ENCODE measurements at regions not wholly inside any gene's neighbourhood (a gene's known extent, or its start where the extent isn't known, plus 50 kb on each side); places are given as distances from the start of the nearest gene placed in this dataset.

DNA sequence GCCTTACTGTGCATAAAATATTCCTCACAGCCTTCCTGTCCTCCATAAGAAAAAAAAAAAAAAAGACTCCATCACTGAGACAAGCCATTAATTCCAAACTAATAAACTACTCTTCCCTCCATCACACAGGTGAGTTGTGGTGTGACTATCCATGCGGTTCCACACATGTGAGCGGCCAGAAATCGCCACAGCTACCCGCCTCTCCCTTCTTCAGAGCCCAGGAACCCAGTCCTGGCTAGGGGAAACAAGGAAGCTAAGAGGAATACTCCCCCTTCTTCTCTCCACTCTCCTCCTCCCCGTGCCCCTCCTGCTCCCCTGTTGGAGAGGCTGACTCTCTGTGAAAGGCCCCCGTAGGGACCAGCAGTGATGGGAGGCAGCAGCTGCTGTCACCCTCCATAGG, 128.6 kb upstream of the ARID1B start:
- H3K27me3 ChIP-seq (ENCODE audit: control insufficient read depth, insufficient read depth, low read length) = no peaks in the 10 kb centered on the region
- H3K36me3 ChIP-seq (ENCODE audit: control insufficient read depth, insufficient read depth, low read length) = no peaks in the 10 kb centered on the region
- no peak for DNase-seq (ENCODE audit: low read depth)
- TF ChIP-seq, protein P1, sequence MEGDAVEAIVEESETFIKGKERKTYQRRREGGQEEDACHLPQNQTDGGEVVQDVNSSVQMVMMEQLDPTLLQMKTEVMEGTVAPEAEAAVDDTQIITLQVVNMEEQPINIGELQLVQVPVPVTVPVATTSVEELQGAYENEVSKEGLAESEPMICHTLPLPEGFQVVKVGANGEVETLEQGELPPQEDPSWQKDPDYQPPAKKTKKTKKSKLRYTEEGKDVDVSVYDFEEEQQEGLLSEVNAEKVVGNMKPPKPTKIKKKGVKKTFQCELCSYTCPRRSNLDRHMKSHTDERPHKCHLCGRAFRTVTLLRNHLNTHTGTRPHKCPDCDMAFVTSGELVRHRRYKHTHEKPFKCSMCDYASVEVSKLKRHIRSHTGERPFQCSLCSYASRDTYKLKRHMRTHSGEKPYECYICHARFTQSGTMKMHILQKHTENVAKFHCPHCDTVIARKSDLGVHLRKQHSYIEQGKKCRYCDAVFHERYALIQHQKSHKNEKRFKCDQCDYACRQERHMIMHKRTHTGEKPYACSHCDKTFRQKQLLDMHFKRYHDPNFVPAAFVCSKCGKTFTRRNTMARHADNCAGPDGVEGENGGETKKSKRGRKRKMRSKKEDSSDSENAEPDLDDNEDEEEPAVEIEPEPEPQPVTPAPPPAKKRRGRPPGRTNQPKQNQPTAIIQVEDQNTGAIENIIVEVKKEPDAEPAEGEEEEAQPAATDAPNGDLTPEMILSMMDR (IDR thresholded peaks at IDR 0.05; ENCODE audit: insufficient read depth, low read depth, low read length) = no peak
- ChIA-PET CTCF (no interaction called here), POLR2A (no interaction called here)
- no peak overlapping the region for H3K4me3 ChIP-seq (ENCODE audit: low read depth, low read length)

DNA sequence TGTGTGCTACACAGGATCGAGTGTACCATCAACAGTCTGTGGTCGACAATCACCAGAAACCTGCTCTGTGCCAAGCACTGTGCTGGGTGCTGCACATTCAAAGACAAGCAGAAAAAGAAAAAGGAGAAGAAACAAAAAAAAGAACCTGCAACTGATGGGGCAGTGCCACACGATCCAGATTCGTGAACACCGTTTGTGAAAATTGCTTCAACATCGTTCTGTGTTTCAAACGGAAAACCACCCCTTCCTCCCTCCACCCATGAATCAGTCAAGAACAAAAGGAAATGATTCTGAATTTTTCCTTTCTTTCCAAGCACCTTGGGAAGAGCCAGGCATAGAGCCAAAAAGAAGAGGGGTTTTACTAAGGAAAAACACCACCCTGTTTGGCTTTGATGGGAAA, 129.2 kb upstream of the ARID1B start:
- Histone ChIP-seq H3K27me3 (ENCODE audit: control insufficient read depth, insufficient read depth, low read length) (no peaks in the 10 kb centered on the region), H3K36me3 (ENCODE audit: control insufficient read depth, insufficient read depth, low read length) (no peaks in the 10 kb centered on the region), H3K4me3 (ENCODE audit: low read depth, low read length) (no peak overlapping the region)
- CTCF ChIA-PET = no interaction called here
- POLR2A ChIA-PET = no interaction called here
- TF ChIP-seq, protein P1 (IDR thresholded peaks at IDR 0.05; ENCODE audit: insufficient read depth, low read depth, low read length) = no peak
- no peak for DNase-seq (ENCODE audit: low read depth)

DNA sequence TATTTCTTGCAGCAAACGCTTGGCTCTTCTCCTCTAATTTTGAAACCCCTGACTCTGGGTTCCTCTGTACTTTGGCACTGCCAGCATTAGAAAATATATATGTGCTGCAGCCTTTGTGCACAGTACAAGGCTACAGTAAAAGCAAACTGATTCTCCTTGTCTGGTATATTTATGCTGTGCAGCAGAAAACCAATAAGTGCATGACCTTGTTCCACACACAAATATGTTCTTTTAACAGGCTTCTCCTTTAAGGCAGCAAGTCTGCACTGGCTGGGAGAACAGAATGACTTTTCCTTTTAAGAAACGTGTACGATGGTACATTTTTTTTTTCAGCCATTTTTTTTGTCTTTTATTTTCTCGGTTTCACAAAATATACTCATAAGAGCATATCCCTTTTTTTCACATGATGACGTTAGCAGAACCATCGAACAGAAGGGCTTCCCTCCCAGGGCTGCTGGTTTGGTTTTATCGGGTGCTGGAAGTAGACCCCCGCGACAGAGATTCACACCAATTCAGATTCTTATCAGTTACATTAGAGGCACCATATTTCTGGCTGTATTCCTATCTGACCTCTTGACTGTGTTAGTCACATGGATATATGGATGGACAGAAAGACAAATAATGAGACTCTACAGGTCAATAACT, 129.9 kb upstream of the ARID1B start:
- POLR2A ChIA-PET = no interaction called here
- TF ChIP-seq, protein P1 (IDR thresholded peaks at IDR 0.05; ENCODE audit: insufficient read depth, low read depth, low read length) = no peak
- H3K36me3 ChIP-seq (ENCODE audit: control insufficient read depth, insufficient read depth, low read length) = no peaks in the 10 kb centered on the region

DNA sequence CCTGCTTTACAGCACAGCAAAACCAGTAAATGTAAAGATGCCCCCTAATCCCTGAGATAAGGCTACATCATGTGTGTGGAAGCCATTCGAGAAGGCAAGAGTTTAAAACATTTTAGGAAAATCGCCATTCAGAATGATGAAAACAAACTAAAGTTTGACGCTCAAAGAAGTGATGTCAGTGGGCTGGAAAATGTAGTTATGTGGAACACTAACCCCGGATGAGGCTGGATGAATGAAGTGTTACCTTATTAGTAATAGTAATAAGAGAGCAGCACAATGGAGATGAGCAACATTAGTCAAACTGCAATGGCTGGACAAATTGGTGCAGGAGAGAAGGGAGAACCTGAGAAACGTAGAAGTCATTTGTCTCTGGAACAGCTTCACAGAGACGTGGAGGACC, 130.7 kb upstream of the ARID1B start:
- DNase-seq (ENCODE audit: low read depth) = no peak
- ChIA-PET POLR2A (no interaction called here), CTCF (no interaction called here)
- Histone ChIP-seq H3K27me3 (ENCODE audit: control insufficient read depth, insufficient read depth, low read length) (no peaks in the 10 kb centered on the region), H3K36me3 (ENCODE audit: control insufficient read depth, insufficient read depth, low read length) (no peaks in the 10 kb centered on the region), H3K4me3 (ENCODE audit: low read depth, low read length) (no peak overlapping the region)
- TF ChIP-seq, protein P1 (IDR thresholded peaks at IDR 0.05; ENCODE audit: insufficient read depth, low read depth, low read length) = no peak

More for the DNA sequence above, 129.9 kb upstream of the ARID1B start:
- DNase-seq (ENCODE audit: low read depth) = no peak
- H3K4me3 ChIP-seq (ENCODE audit: low read depth, low read length) = no peak overlapping the region
- no peaks in the 10 kb centered on the region for H3K27me3 ChIP-seq (ENCODE audit: control insufficient read depth, insufficient read depth, low read length)
- CTCF ChIA-PET = no interaction called here

DNA sequence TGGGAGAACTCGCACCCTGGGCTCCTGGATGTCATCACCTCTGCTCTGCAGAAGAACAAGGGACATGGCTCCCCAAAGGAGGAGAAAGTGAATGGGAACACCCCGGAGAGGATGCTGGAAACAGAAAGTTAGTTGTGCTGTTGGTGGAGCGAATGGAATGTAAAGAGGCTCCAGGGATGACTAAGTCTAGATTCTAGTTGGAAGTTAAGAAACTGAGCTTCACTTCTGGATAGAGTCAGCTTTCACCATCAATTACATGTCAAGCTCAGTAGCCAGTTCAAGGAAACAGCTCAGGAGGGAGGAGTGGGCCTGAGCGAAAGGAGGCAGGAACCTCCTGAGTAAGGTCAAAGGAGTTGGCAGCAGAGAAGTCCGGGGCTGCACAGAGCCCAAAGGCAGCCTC, 132.1 kb upstream of the ARID1B start:
- TF ChIP-seq, protein P1 (IDR thresholded peaks at IDR 0.05; ENCODE audit: insufficient read depth, low read depth, low read length) = no peak
- no peak for DNase-seq (ENCODE audit: low read depth)
- H3K27me3 ChIP-seq (ENCODE audit: control insufficient read depth, insufficient read depth, low read length) = no peaks in the 10 kb centered on the region
- CTCF ChIA-PET = no interaction called here
- H3K4me3 ChIP-seq (ENCODE audit: low read depth, low read length) = no peak overlapping the region
- POLR2A ChIA-PET = no interaction called here
- no peaks in the 10 kb centered on the region for H3K36me3 ChIP-seq (ENCODE audit: control insufficient read depth, insufficient read depth, low read length)
